ENCODE measurements at regions not wholly inside any gene's neighbourhood (a gene's known extent, or its start where the extent isn't known, plus 50 kb on each side); places are given as distances from the start of the nearest gene placed in this dataset.

GRCh38 chr2:155907211-155907610 lies 425.3 kb downstream of the NR4A2 start:
- TF ChIP-seq CTCF (IDR thresholded peaks at IDR 0.05; ENCODE audit: low read depth, low read length, poor library complexity, severe bottlenecking) (no peak), EZH2phosphoT487 (IDR thresholded peaks at IDR 0.05; ENCODE audit: borderline replicate concordance, low read length) (no peak)

Measured in DOHH2 (cell line).